GM12874 (cell line): ENCODE measurements at regions not wholly inside any gene's neighbourhood (a gene's known extent, or its start where the extent isn't known, plus 50 kb on each side); places are given as distances from the start of the nearest gene placed in this dataset.

ENCODE experiments used
- TF ChIP-seq, protein P1 (sequence below): IDR thresholded peaks from 2 replicates; pipeline ENCODE4 v1.5.1; 2011; ENCODE audit warnings: low read depth, mild to moderate bottlenecking, control low read depth, low read length, moderate library complexity; ENCODE audit not compliant: insufficient read depth

DNA sequence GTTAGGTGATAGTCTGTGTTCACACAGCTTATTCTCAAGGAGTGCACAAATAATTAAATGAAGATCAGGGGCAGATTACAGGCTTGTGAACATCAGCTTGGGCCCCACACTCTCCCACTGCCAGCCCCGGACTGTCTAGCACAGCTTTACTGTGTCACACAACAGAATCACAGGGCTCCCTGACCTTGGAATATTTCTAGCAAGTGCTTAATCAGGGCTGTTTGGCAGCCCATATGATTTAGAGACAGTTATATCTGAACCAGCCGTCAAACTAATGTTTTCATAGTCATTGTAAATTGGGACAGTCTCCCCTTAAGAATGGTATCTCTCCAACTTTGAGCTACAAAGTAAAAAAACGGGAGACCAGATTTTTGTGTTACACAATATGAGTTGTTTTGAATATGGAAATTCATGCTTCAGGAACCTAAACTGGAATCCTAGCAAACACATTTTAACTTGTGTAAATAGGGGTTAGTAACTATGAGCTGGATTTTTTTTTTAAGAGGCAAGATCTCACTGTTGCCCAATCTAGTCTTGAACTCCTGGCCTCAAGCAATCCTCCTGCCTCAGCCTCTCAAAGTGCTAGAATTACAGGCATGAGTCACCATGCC, 517.6 kb downstream of the BNC2 start:
- TF ChIP-seq, protein P1, sequence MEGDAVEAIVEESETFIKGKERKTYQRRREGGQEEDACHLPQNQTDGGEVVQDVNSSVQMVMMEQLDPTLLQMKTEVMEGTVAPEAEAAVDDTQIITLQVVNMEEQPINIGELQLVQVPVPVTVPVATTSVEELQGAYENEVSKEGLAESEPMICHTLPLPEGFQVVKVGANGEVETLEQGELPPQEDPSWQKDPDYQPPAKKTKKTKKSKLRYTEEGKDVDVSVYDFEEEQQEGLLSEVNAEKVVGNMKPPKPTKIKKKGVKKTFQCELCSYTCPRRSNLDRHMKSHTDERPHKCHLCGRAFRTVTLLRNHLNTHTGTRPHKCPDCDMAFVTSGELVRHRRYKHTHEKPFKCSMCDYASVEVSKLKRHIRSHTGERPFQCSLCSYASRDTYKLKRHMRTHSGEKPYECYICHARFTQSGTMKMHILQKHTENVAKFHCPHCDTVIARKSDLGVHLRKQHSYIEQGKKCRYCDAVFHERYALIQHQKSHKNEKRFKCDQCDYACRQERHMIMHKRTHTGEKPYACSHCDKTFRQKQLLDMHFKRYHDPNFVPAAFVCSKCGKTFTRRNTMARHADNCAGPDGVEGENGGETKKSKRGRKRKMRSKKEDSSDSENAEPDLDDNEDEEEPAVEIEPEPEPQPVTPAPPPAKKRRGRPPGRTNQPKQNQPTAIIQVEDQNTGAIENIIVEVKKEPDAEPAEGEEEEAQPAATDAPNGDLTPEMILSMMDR = no peak

DNA sequence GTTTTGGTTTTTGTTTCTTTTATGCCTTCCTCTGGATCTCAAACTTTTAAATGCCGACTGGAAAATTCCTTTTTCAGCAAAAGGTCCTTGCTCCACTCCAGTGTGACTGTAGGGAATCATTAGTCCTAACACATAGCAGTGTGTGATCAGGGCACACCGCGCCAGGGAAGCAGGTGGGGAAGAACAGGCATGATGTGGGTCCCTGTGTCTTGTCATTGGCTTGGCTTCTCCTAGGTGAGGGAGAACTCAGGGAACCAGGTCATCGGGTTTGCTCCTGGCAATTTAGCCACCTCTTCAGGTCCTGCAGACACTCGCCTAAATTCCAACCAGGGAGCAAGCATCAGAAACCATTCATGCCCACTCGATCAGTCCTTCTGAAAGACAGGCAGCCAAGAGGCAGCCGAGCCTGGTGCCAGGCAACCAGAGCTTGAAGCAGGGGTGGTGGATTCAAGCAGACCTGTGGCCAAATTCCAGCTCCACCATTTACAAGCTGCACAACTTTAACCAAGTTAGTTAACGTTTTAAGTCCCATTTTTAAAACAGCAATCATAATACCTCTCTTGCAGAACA, 514.2 kb downstream of the BNC2 start:
- TF ChIP-seq, protein P1 = no peak

DNA sequence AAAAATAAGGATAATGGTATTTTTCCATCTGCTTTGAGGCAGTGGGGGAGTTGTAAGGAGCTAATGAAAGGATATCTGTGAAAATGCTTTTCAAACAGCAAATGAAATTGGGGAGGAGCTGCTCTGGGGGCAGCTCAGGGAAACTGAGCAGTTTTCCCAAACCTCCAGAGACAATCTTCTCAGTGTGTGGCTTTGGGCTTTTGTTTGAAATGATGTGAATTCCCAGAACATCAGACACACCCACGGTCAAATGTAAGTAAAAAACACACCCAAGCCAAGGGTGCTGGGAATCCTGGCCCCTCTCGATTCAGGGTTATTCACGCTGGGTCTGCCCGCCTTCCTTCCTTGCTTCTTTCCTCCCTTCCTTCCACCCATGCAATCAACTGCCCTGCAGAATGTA, 512.6 kb downstream of the BNC2 start:
- TF ChIP-seq, protein P1 = no peak

DNA sequence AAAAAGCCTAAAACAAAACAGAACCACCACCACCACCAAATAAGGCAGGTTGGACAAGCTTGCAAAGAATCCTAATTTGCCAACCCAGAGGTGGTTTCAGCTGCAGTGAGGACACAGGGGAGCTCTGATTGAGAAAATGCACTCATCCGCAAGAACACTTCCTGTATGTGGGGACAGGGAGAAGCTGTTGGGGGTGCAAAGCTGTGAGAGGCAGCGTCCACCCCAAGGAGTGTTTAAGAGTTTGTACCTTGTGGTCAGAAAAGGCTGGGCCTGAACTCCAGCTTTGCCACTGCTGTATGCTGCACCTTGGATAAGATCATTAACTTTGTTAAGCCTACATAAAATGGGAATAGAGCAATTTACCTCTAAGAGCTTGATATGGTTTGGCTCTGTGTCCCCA, 511.7 kb downstream of the BNC2 start:
- TF ChIP-seq, protein P1 = no peak
